Inferior parietal cortex (tissue), 1 donor: ENCODE measurements at regions not wholly inside any gene's neighbourhood (a gene's known extent, or its start where the extent isn't known, plus 50 kb on each side); places are given as distances from the start of the nearest gene placed in this dataset.
"Not testable (repeated sequence)": the region's sequence is repeated elsewhere in the genome, so short reads cannot be mapped to it uniquely, and the experiment has no call there.

Source experiments
- DNase-seq: peaks from one replicate; pipeline ENCODE4 v3.0.0-alpha.2; 2016; ENCODE audit errors: extremely low spot score

GRCh38 chr2:13390676-13391075 lies 673.9 kb downstream of the TRIB2 start:
- DNase-seq = no peak

GRCh38 chr2:13401312-13401711 lies 684.6 kb downstream of the TRIB2 start:
- DNase-seq = no peak

GRCh38 chr2:13413989-13414388 lies 697.3 kb downstream of the TRIB2 start:
- DNase-seq = no peak

- DNase-seq = no peak
Observed at GRCh38 chr2:13414897-13415296, 698.2 kb downstream of the TRIB2 start.

- DNase-seq = no peak
Observed at GRCh38 chr2:13433954-13434353, 717.2 kb downstream of the TRIB2 start.

GRCh38 chr2:13443554-13444261 lies 727.0 kb downstream of the TRIB2 start:
- DNase-seq = not testable (repeated sequence)

- DNase-seq = no peak
Observed at GRCh38 chr2:13462464-13462863, 745.7 kb downstream of the TRIB2 start.

GRCh38 chr2:13466076-13466475 lies 749.3 kb downstream of the TRIB2 start:
- DNase-seq = no peak

GRCh38 chr2:13474538-13474937 lies 757.8 kb downstream of the TRIB2 start:
- no peak for DNase-seq

GRCh38 chr2:13480057-13480456 lies 763.3 kb downstream of the TRIB2 start:
- no peak for DNase-seq

GRCh38 chr2:13481201-13481600 lies 764.5 kb downstream of the TRIB2 start:
- no peak for DNase-seq

- DNase-seq = no peak
Observed at GRCh38 chr2:13485256-13485655, 768.5 kb downstream of the TRIB2 start.

- DNase-seq = no peak
Observed at GRCh38 chr2:13488965-13489364, 772.2 kb downstream of the TRIB2 start.

- no peak for DNase-seq
Observed at GRCh38 chr2:13492262-13492661, 775.5 kb downstream of the TRIB2 start.

GRCh38 chr2:13495051-13495450 lies 778.3 kb downstream of the TRIB2 start:
- DNase-seq = no peak

- DNase-seq = no peak
Observed at GRCh38 chr2:13504808-13505207, 788.1 kb downstream of the TRIB2 start.

- DNase-seq = no peak
Observed at GRCh38 chr2:13508671-13509070, 791.9 kb downstream of the TRIB2 start.

- DNase-seq = no peak
Observed at GRCh38 chr2:13515254-13515653, 798.5 kb downstream of the TRIB2 start.

GRCh38 chr2:13522096-13522495 lies 805.4 kb downstream of the TRIB2 start:
- DNase-seq = no peak

- DNase-seq = peak; percentile 4
Observed at GRCh38 chr2:13522917-13523821, 806.4 kb downstream of the TRIB2 start.

- DNase-seq = no peak
Observed at GRCh38 chr2:13524492-13524891, 807.8 kb downstream of the TRIB2 start.

GRCh38 chr2:13531735-13532410 lies 815.1 kb downstream of the TRIB2 start:
- DNase-seq = not testable (repeated sequence)
